HG03460 (cell line): ENCODE measurements at regions not wholly inside any gene's neighbourhood (a gene's known extent, or its start where the extent isn't known, plus 50 kb on each side); places are given as distances from the start of the nearest gene placed in this dataset.

Experiments
- ATAC-seq: cut with Tn5 transposase; IDR thresholded peaks from one replicate; pipeline ENCODE4 v1.9.1; 2021; ENCODE audit not compliant: unreplicated experiment

- ATAC-seq: no peak
Observed at GRCh38 chr21:20661246-20661645, 337.0 kb upstream of the NCAM2 start.

- ATAC-seq: no peak
Observed at GRCh38 chr21:20661745-20662422, 336.3 kb upstream of the NCAM2 start.

GRCh38 chr21:20662514-20662913 is 335.7 kb upstream of the NCAM2 start:
- no peak for ATAC-seq

- ATAC-seq: no peak
Observed at GRCh38 chr21:20667931-20668330, 330.3 kb upstream of the NCAM2 start.

GRCh38 chr21:20685475-20685874 is 312.7 kb upstream of the NCAM2 start:
- ATAC-seq: no peak

- ATAC-seq: no peak
Observed at GRCh38 chr21:20698585-20698984, 299.6 kb upstream of the NCAM2 start.

- ATAC-seq: no peak
Observed at GRCh38 chr21:20701235-20701634, 297.0 kb upstream of the NCAM2 start.

GRCh38 chr21:20703112-20703767 is 295.0 kb upstream of the NCAM2 start:
- ATAC-seq: no peak

GRCh38 chr21:20720623-20721022 is 277.6 kb upstream of the NCAM2 start:
- ATAC-seq: no peak

- ATAC-seq: no peak
Observed at GRCh38 chr21:20721151-20721550, 277.1 kb upstream of the NCAM2 start.

GRCh38 chr21:20728691-20729090 is 269.5 kb upstream of the NCAM2 start:
- ATAC-seq: no peak

GRCh38 chr21:20729376-20729775 is 268.8 kb upstream of the NCAM2 start:
- ATAC-seq: no peak

- no peak for ATAC-seq
Observed at GRCh38 chr21:20730441-20730840, 267.8 kb upstream of the NCAM2 start.

- ATAC-seq: no peak
Observed at GRCh38 chr21:20735257-20735656, 263.0 kb upstream of the NCAM2 start.

- ATAC-seq: no peak
Observed at GRCh38 chr21:20737227-20737913, 260.8 kb upstream of the NCAM2 start.

GRCh38 chr21:20739421-20739820 is 258.8 kb upstream of the NCAM2 start:
- no peak for ATAC-seq

GRCh38 chr21:20741445-20741844 is 256.8 kb upstream of the NCAM2 start:
- ATAC-seq: no peak

GRCh38 chr21:20760221-20760620 is 238.0 kb upstream of the NCAM2 start:
- no peak for ATAC-seq

- ATAC-seq: no peak
Observed at GRCh38 chr21:20774737-20775136, 223.5 kb upstream of the NCAM2 start.

GRCh38 chr21:20779321-20779720 is 218.9 kb upstream of the NCAM2 start:
- ATAC-seq: no peak

- no peak for ATAC-seq
Observed at GRCh38 chr21:20783611-20784010, 214.6 kb upstream of the NCAM2 start.
